Retinal pigment epithelial cell (primary cell): ENCODE measurements at regions not wholly inside any gene's neighbourhood (a gene's known extent, or its start where the extent isn't known, plus 50 kb on each side); places are given as distances from the start of the nearest gene placed in this dataset.

Experiments
- DNase-seq: peaks from one replicate; pipeline ENCODE4 v3.0.0-alpha.2; 2010; ENCODE audit warnings: low read depth
- H3K4me3 ChIP-seq: 2 replicates; pipeline ENCODE4 v1.5.1; 2011; ENCODE audit warnings: mild to moderate bottlenecking, low read length, control low read depth, moderate library complexity
- TF ChIP-seq, protein P1 (sequence below): conservative IDR thresholded peaks from 2 replicates; pipeline ENCODE4 v1.5.1; 2011; ENCODE audit warnings: low read depth, low read length, control low read depth, inconsistent platforms

- DNase-seq: no peak
- TF ChIP-seq, protein P1, sequence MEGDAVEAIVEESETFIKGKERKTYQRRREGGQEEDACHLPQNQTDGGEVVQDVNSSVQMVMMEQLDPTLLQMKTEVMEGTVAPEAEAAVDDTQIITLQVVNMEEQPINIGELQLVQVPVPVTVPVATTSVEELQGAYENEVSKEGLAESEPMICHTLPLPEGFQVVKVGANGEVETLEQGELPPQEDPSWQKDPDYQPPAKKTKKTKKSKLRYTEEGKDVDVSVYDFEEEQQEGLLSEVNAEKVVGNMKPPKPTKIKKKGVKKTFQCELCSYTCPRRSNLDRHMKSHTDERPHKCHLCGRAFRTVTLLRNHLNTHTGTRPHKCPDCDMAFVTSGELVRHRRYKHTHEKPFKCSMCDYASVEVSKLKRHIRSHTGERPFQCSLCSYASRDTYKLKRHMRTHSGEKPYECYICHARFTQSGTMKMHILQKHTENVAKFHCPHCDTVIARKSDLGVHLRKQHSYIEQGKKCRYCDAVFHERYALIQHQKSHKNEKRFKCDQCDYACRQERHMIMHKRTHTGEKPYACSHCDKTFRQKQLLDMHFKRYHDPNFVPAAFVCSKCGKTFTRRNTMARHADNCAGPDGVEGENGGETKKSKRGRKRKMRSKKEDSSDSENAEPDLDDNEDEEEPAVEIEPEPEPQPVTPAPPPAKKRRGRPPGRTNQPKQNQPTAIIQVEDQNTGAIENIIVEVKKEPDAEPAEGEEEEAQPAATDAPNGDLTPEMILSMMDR: no peak
Observed at GRCh38 chr7:35386816-35387706, 133.2 kb upstream of the TBX20 start.

DNA sequence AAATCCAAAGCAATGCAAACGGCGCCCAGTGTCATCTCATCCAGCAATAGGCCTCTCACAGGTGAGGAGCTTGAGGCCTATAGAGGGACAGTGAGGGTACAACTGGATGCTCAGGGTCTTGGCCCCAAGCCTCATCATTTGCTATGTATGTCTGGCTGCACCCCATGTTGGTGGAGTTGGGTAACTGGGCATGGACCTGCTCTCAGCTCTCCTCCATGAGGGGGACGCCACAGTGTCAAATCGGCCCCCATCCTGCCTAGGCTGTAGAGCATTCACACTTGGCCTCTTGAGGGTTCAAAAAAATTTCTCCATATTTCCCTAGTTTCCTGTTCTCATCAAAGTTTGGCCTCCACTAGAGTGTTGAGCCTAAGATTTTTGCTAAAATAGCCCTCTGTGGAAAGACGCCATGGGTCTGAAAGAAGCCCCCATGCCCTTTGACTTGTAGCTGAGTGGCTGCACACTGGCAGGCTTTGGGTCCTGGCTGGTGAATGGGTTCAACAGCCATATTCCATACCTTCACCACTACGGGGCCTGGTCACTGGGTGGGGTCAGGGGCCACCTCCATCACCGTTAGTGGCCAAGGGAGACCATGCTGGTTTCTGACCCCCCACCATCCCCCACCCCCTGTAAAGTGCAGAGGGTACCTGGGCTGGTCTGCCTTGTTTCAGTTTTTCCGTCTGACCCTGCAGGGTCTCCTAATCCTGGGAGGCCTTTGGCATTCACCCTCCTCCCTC lies 132.3 kb upstream of the TBX20 start:
- TF ChIP-seq, protein P1: no peak
- DNase-seq: no peak
- H3K4me3 ChIP-seq: no peak overlapping the region

More at GRCh38 chr7:35386816-35387706, 133.2 kb upstream of the TBX20 start:
- H3K4me3 ChIP-seq: no peak overlapping the region

- H3K4me3 ChIP-seq: no peak overlapping the region
- TF ChIP-seq, protein P1: no peak
- no peak for DNase-seq
Observed at GRCh38 chr7:35384761-35385700, 131.1 kb upstream of the TBX20 start.

GRCh38 chr7:35380739-35381224 lies 126.9 kb upstream of the TBX20 start:
- TF ChIP-seq, protein P1: no peak
- no peak overlapping the region for H3K4me3 ChIP-seq
- DNase-seq: no peak

DNA sequence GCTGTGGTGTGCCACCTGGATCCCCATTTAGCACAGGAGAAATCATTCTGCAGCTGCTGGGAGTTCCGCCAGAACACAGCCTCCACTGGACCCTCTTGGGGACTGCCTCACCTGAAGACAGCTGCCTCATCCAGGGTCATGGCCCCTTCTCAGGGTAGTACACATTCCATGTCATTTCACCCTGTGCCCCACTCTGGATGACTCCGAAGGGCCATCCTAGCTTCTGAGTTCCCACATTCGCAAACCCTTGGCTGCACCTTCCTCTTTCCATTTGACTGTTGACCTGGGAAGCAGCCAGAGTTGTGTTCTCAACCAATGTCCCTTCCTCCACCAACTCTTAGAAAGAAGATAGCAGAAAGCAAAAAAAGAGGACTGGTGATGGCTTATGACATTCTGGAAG lies 125.6 kb upstream of the TBX20 start:
- no peak overlapping the region for H3K4me3 ChIP-seq
- no peak for DNase-seq
- TF ChIP-seq, protein P1: no peak

DNA sequence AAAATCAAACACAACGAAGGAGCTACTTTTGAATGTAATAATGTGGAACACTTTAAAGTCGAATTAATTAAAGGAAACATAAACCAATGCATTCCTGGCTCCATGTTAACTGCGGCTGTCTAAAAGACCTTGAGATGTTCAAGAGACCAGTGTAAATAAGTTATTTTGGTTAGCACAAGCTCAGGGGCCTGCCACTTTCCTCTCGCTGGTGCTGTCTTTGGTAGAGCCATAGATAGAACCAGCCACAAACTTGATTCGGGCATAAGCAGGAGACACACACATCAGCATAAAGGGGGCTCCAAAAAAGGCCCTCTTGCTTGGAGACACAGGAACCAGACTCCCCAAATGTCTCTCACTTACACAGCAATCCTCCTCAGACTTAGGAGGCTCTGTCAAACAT lies 121.6 kb upstream of the TBX20 start:
- DNase-seq: no peak
- TF ChIP-seq, protein P1: no peak

More for the DNA sequence above, 121.6 kb upstream of the TBX20 start:
- H3K4me3 ChIP-seq: no peak overlapping the region
